ENCODE measurements at regions not wholly inside any gene's neighbourhood (a gene's known extent, or its start where the extent isn't known, plus 50 kb on each side); places are given as distances from the start of the nearest gene placed in this dataset.

GRCh38 chr14:76657404-76657803 lies 103.9 kb upstream of the VASH1 start:
- TF ChIP-seq ZFP30 (CRISPR knock-in tag; IDR thresholded peaks at IDR 0.05): no peak
- TF ChIP-seq ZC3H10 (CRISPR knock-in tag; IDR thresholded peaks at IDR 0.05): no peak
- no peak for TF ChIP-seq ZFP3 (CRISPR knock-in tag; IDR thresholded peaks at IDR 0.05)
- no peak for TF ChIP-seq CSDC2 (CRISPR knock-in tag; IDR thresholded peaks at IDR 0.05)
- TF ChIP-seq RARB (CRISPR knock-in tag; IDR thresholded peaks at IDR 0.05): no peak
- no peak for TF ChIP-seq ESRRG (CRISPR knock-in tag; IDR thresholded peaks at IDR 0.05)
- no peak for TF ChIP-seq ISL1 (CRISPR knock-in tag; IDR thresholded peaks at IDR 0.05)
- no peak for TF ChIP-seq CREB5 (CRISPR knock-in tag; IDR thresholded peaks at IDR 0.05; ENCODE audit: low read depth)
- TF ChIP-seq ARNTL (CRISPR knock-in tag; IDR thresholded peaks at IDR 0.05; ENCODE audit: borderline replicate concordance, low read depth): no peak
- TF ChIP-seq TCF4 (CRISPR knock-in tag; IDR thresholded peaks at IDR 0.05; ENCODE audit: borderline replicate concordance): no peak
